Stimulated activated CD8-positive, alpha-beta memory T cell treated with anti-CD3 and anti-CD28 coated beads, Interleukin-7, amount 100 ng/mL, for 24 hours (primary cell): ENCODE measurements at regions not wholly inside any gene's neighbourhood (a gene's known extent, or its start where the extent isn't known, plus 50 kb on each side); places are given as distances from the start of the nearest gene placed in this dataset.

Source experiments
- DNase-seq: peaks from one replicate; pipeline ENCODE4 v3.0.0-alpha.2; 2020; ENCODE audit warnings: low read depth

GRCh38 chr11:88404932-88405710, 67.6 kb upstream of the CTSC start:
- no peak for DNase-seq

GRCh38 chr11:88404391-88404790, 66.9 kb upstream of the CTSC start:
- DNase-seq = no peak

DNA sequence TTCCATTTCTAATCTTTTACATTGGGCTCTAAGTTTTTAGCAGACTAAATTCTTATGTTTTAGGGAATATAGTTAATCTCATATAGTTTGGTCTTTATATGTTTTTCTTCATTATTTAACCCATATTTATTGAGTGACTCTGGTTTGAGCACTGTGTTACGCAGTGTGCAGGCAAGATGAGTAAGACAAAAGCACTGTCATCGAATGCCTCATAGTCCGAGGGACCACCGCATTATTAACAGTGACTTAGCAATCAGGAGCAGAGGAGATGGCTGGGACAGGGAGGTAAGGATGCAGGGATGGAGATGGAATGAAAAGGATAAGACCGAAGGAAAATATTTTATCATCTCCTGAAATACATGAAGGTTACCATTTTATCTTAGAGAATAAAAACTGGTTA, 65.2 kb upstream of the CTSC start:
- DNase-seq = no peak

- DNase-seq = no peak
These were observed 64.7 kb upstream of the CTSC start for GRCh38 chr11:88402192-88402715.

- DNase-seq = no peak
These were observed 61.4 kb upstream of the CTSC start for GRCh38 chr11:88398791-88399570.

- DNase-seq = no peak
These were observed 60.8 kb upstream of the CTSC start for GRCh38 chr11:88398372-88398771.

DNA sequence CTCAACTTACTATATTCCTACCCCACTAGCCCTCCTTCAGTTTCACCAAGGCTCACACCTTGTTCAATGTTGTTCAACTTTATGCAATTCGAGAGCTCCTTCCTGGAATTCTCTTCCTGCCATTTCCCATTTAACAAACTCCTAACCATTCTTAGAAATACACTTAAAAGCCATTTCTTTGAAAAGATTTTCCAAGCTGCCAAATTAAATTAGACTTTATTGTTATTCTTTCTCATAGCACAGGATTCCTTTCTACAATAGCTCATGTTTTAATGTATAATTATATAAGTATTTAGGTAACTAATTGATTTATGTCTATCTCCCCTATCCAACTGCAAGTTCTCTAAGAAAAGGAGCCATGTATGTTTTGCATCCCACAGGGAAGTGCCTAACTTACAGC, 52.7 kb upstream of the CTSC start:
- DNase-seq = no peak

DNA sequence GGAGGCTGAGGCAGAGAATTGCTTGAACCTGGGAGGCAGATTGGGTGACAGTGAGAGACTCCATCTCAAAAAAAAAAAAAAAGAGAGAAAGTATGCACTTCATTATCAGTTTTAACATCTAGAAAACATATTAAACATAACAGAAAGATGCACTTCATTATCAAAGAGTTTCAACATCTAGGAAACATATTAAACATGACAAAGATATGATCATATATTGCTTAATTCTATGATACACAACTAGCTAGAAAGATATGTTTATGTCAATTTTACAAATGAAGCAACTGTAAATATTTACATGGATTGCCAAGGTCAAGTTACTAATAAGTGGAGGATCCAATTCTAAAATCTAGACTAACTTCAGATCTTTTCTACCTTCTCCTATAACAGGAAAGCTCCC, 50.4 kb upstream of the CTSC start:
- DNase-seq = no peak
